Fibroblast of peridontal ligament (primary cell): ENCODE measurements at regions not wholly inside any gene's neighbourhood (a gene's known extent, or its start where the extent isn't known, plus 50 kb on each side); places are given as distances from the start of the nearest gene placed in this dataset.

Experiments used
- DNase-seq: peaks from one replicate; pipeline ENCODE4 v3.0.0-alpha.2; 2010; ENCODE audit errors: extremely low read depth

GRCh38 chr7:136256491-136256890, 279.3 kb upstream of the MTPN start:
- no peak for DNase-seq

DNA sequence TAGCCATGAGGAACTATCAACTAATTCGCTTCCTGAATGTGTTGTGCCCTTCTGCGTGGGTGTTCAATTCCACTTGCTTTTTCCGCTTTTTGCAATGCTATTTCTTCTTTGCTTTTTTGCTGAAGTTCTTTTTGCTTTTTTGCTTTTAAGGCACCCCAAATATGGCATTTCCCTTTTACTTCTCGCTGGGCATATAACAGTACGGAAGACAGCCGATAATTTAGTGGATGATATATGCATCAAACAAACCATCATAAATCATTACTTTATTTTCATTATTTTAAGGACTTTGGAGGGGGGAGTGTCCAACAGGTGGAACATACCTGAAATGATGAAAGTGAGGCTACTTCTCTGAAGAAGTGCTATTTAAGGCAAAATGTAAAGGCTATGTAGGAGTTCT, 277.0 kb upstream of the MTPN start:
- no peak for DNase-seq

DNA sequence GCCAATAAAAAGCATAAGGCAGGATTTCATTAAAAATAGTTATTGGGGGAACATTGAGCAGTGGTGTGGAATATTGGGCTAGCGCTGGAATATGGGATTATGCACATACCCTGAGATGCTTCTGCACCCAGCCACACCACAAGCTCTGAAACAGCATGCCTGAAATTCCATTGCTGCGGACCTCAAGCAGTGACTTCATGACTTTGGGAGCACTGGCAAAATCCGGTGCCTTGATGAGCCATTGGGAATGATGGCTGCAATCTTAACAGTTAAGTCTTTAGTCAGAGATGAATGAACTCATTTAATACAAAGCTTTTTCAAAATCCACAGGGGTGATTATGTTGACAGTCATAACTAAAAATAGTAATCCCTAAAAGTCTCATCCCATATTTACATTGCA, 274.7 kb upstream of the MTPN start:
- peak; percentile 73 for DNase-seq

DNA sequence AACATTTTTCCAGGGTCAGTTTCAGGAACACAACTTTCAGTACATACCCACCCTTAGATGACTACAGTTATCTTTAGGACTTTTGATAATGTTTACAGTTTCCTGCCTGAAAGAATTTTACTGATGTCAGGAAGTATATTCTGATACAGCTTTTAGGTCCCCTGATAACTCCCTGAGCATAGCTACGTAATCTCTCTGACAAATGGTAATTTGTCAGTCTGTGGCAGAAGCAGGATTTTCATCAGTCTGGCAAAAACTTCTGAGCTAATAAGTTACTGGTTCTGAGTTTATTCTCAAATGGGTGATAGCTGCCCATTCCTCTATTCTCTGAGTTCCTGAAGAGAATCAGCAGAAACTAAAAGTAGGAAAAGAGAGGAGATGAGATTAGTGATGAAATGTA, 270.1 kb upstream of the MTPN start:
- DNase-seq = no peak

GRCh38 chr7:136245327-136246004, 268.3 kb upstream of the MTPN start:
- DNase-seq = no peak

GRCh38 chr7:136234040-136234439, 256.9 kb upstream of the MTPN start:
- peak; percentile 48 for DNase-seq

DNA sequence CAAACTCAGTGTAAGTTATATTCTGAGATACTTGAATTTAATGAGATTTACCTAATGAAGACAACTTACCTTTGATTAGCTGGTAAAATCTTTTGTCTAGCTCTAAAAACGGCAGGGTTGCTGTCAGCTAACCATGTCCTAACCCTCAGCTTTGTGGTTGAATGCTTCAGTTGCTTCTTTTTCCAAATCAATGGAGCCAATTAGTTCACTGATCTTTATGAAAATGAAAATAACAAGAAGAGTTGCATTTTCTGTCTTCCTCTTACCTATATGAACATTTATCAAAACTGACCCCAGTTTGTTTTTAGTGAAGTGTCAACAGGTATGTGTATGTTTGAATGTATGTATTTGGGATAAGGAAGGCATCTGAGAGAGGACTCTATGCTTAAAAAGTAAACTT, 253.1 kb upstream of the MTPN start:
- no peak for DNase-seq

- DNase-seq = no peak
Observed at GRCh38 chr7:136229790-136230189, 252.6 kb upstream of the MTPN start.

DNA sequence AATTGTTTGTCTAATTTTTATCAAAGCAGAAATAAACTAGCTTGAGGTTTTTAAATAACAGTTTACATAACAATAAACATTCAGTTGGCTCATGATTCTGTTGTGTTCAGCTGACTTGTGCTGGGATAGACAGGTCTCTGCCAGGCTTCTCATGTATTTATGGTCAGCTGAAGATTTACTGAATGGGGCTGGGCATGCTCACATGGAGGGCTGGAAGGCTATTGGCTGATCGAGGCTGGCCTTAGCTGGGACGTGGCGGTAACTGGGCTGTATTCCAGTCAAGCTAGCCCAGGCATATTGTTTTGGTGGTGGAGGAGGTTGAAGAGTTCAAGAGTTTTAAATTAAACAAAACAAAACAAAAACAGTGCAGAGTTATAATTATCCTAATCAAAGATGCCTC, 251.0 kb upstream of the MTPN start:
- DNase-seq = peak; percentile 72

DNA sequence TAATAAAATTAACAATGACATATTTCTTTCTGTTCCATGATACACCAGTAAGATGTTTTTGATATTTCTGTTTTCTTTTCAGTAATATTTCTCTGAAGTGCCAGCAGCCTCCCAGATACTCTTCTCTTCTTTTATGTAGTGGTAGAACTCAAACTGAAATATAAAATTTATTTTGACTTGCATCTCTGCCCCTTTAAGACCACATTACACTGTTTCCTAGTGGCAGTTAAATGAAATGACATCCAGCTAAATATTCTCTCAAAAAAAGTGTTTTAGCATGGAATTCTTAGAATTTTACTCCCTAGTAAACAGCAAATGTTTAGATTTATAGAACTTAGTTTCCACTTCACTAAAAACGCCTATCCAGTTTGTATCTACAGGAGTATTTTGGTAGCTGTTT, 237.2 kb upstream of the MTPN start:
- no peak for DNase-seq

DNA sequence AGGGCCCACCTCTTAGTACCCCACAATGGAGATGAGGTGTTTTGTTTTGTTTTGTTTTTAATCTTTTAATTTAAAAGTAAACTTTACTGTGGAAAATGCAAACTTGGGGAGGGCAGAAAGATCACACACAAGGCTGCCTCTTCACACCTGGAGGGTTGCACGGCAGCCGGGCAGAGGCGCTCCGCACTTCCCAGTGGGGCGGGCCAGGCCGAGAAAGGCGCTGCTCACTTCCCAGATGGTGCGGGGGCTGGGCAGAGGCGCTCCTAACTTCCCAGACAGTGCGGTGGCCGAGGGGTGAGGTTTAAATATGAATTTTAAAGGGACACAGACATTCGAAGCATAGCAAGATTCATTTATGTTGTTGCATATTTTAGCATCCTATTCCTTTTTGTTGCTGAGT, 235.9 kb upstream of the MTPN start:
- no peak for DNase-seq

GRCh38 chr7:136210664-136211063, 233.5 kb upstream of the MTPN start:
- DNase-seq = no peak

GRCh38 chr7:136210079-136210478, 232.9 kb upstream of the MTPN start:
- no peak for DNase-seq

DNA sequence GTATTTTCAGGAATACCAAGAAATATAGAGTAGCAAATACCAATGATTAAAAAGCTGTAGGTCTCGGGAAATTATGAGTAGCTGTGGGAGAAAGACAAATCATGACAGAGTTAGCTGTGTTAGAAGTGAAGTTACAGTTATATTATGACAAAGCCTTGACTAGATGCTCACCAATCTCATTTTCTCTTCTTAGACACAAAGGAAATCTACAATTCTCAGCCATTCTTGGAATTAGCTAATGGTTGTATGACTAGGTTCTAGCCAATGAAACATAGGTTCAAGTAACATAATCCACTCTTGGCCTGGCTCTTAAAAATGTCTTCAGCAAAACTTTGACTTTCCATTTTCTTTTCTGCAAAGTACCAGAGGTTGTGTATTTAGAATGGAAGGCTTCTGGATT, 228.8 kb upstream of the MTPN start:
- DNase-seq = no peak

DNA sequence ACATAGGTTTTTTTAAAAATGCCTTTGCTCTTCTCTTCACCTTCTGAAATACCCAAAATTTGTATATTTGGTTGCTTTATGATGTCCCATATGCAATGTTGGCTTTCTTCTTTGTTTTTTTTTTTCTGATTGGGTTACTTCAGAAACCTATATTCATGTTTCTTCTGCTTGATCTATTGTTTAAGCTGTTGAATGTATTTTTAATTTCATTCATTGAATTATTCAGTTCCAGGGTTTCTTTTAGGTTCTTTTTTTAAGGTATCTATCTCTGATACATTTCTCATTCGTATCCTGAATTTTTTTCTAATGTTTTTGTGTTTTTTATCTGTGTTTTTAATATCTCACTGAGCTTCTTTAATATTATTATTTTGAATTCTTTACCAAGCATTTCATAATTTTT, 221.0 kb upstream of the MTPN start:
- no peak for DNase-seq

DNA sequence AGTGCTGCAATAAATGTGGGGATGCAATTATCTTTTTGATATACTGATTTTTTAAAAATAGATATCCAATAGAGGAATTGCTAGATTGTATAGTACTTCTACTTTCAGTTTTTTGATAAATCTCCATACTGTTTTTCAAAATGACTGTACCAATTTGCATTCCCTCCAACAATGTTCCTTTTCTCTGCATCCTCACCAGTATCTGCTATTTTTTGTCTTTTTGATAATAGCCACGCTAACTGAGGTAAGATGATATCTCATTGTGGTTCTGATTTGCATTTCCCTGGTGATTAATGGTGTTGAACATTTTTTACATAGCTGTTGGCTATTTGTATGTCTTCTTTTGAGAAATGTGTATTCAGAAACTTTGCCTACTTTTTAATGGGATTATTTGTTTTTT, 217.7 kb upstream of the MTPN start:
- DNase-seq = no peak

DNA sequence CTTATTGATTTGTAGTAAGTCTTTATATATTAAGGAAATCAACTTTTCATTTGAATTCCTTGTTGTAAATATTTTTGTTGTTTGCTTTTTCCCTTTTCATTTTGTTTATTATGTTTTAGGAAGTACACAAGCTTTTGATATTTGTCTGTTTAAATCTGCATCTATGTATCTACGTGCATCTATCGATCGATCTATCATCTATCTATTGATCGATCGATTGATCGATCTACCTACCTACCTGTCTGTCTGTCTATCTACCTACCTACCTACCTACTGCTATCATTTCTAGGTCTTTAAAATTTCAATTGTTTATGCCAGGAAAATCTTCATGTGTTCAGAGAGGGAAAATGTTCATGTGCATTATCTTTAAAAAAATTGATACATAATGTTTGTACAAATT, 216.8 kb upstream of the MTPN start:
- no peak for DNase-seq

DNA sequence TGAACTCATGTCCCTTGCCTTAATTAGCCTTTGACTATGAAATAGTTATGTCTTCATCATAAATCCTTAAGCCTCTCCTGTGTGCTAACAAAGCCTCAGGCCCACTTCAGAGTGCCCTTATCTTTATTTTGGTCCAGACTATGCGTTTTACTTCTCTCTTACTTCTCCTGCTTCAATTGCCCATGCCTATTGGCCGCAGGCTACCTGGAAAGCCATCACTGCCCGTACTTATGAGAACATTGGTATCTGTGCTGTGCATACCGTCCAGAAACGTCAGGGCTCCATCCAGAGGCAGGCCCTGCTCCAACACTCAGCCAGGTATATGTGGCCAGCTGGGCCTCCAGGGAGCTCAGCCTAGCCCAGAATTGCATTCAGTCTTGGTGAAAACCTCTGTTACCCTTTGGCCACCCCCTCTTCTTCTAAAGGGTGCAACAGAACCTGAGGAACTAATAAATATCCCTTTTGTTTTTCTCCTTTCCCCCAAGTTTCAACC, 212.4 kb upstream of the MTPN start:
- no peak for DNase-seq

DNA sequence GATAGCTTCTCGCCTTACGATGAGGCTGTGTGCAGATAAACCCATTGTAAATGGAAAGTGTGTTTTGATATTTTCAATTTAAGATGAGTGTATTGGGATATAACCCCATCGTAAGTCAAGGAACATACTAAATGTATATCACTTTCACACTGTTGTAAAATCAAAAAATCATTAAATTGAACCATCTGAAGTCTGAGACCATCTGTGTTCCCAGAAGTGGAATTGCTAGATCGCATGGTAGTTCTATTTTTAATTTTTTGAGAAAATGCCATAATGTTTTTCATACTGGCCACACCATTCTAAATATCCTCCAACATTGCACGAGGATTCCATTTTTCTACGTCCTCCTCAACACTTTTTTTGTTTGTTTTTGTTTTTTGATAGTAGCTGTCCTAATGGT, 209.1 kb upstream of the MTPN start:
- no peak for DNase-seq

DNA sequence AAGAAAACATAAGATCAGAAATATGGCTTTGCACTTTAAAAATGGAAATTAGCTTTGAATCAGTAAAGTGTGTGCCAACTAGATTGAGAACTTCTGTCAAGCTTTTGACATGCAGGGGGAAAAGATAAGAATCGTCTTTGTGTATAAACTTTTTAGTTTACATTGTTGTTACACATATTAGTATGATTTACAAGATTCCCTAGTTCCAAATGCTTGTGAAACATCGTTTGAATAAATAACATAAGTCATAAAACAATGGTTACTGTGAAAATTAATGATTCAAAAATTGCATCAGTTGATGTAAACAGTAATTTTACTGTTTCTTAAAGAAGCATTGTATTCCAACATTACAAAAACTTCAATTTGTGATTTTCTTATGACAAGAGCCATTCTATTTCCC, 207.6 kb upstream of the MTPN start:
- DNase-seq = no peak

GRCh38 chr7:136183981-136184380, 206.8 kb upstream of the MTPN start:
- DNase-seq = peak; percentile 72

- no peak for DNase-seq
Observed at GRCh38 chr7:136180984-136181383, 203.8 kb upstream of the MTPN start.

GRCh38 chr7:136179851-136180721, 202.9 kb upstream of the MTPN start:
- DNase-seq = no peak
